Activated CD8-positive, alpha-beta memory T cell treated with anti-CD3 and anti-CD28 coated beads, Interleukin-2, amount 50 U/mL, for 4 hours (primary cell): ENCODE measurements at regions not wholly inside any gene's neighbourhood (a gene's known extent, or its start where the extent isn't known, plus 50 kb on each side); places are given as distances from the start of the nearest gene placed in this dataset.

Source experiments
- DNase-seq: peaks from one replicate; pipeline ENCODE4 v3.0.0-alpha.2; 2020

DNA sequence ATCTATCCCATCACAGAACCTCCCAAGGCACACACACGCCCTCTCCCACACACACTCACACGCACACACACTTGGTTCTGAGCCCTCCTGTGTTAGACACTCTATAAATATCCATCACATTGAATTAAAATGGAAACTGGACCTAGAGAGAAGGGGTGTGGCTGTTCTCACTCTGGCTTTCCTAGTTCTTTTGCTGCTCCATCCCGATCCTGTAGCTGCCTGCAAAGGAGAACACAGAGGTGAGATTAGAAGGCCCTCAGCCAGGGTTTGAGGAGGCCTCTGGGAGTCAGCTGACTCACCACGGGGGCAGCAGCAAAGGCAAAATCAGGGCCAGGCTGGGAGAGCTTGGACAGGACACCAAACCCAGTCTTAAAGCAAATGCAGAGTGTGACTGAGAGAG is 192.3 kb upstream of the CADM1 start:
- no peak for DNase-seq

DNA sequence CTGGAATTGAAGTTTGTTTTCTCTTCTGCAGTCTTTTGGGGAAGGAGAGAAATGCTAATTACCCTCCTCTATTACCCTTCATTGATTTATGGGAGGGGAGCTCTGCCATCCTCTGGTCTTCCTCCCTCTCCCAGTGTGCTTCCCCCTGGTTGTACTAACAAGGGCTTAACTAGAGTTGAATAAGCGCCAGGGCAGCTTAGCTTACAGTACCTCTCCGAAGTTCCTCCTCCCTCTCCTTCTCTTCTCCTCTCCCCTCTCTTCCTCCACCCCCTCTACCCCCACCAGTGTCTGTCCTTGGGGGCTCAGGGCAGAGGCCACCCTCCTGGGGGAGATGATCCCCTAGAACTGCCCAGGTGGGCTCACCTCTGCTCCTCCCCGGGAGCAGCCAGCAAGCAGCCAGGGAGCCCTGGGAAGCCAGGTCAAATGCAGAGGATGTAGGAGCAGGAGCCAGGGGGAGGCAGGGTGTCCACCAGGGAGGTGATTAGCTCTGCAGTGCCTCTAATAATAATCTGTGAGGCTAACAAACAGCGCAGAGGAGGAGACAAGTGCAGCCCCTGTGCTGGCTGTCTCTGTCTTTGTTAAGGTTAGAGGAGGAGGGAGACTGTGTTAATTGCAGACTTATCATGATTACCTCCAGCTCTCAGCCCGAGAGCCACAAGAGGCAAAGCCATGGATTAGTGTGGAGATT is 191.6 kb upstream of the CADM1 start:
- DNase-seq = no peak

DNA sequence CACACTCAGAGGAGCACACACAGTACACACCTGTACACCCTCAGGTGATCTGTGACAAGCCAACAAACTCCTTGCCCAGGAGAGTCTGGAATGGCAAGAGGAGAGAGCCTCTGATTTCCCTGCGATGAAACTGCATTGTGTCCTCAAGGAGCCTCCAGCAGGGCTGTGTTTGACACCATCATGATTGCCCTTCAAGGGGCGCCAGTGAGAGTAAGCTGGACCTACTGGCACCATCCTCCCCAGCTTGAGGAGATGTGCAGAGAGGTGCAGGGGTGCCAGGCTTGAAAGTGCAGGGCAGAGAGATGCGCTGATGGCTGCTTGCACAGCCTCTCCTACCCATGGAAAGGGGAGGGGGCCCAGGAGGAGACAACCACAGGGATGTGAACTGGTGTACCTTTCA is 188.8 kb upstream of the CADM1 start:
- DNase-seq = no peak

DNA sequence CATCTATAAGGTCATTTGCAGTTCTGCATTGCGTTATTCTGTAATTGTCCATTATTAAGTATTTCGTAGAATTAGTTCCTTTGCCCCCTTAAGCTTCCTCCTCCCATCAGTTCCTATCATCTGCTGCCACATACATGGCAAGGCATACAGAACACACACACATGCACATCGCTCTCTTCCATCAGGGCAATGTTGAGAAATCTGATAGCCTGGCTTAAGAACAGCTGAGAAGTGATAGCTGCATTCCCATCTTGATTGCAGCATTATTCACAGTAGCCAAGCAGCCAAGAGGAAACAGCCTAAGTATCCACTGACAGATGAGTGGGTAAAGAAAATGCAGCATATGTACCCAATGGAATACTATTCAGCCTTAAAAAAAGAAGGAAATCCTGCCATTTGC is 186.8 kb upstream of the CADM1 start:
- no peak for DNase-seq

DNA sequence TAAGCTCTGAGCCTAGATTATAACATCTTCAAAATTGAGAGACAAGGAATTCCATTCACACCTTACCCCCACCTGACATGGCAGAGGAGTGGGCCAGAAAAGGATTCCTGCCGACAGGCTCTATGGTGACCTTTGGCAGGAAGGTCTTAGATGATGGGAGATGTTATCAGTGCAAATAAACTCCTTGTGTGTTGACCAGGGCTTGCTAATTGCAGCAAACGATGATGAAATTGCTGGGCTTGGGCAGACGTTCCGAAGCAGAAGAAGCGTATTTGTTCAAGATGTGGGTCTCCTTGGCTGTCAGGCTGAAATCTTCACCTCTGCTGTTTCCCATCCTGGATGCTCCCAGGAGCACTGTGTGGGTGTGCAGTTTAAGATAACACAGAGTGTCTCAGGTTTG is 183.7 kb upstream of the CADM1 start:
- no peak for DNase-seq

DNA sequence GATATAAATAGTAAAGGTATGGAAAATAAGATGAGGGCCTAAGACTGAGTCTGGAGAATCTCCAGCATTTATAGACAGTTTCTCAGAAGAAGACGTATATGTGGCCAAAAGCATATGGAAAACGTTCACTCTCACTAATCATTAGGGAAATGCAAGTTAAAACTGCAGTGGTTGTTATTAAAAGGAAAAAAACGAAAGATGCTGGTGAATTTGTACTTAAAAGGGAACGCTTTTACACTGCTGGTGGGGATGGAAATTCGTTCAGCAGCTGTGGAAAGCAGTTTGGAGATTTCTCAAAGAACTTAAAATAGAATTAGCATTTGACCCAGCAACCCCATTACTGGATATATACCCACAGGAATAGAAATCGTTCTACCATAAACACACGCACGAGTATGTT is 180.5 kb upstream of the CADM1 start:
- DNase-seq = no peak

DNA sequence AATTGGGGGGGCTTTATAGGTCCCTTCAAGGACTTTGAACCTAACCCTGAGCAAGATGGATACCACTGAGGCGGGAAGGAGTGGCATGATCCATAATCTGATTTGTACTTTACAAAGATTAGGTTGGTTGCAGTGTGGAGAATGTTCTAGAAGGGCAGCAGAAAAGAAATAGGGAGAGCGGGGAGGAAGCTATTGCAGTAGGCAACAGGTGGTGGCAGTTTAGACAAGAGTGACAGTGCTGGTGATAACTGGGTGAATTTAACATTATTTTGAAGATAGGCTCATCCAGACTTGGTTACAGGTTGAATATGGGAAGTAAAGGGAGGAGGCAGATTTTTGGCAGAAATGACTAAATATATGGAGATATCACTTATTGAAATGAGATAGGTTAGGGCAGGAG is 179.9 kb upstream of the CADM1 start:
- DNase-seq = no peak

DNA sequence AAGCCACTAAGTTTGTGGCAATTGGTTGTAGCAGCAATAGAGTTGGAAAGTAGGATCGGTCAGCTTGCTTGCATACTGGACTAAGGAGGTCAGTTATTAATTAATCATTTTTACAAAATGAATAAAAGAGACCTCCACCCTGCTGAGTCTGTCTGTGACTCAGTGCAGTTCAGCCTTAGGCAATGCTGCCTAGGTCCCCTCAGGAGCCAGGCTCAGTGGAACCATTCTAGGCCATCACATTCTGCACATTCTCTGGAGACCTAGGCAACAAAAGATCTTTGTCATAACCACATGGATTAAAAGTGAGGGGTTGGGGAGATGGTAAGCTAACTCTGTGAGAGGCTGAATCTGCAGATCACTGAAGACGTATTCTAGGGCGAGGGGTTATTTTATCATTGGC is 178.7 kb upstream of the CADM1 start:
- no peak for DNase-seq

DNA sequence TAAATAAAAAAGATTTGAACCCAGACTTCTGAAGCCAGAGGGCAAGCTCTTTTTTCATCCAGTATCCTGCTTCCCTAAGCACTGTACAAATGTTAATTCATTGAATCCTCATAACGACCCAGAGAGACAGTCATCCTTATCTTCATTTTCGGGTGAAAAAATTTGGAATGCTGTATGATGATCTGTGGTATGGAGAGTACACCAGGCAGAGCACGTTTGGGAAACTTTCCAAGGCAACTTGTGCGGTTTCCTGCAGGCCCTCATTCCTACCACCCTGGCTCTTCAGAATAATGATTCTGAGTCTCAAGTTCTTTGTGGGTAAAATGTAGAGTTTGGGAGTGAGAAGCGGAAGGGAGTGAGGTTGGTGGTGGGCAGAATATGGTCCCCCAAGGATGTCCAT is 177.9 kb upstream of the CADM1 start:
- DNase-seq = no peak

DNA sequence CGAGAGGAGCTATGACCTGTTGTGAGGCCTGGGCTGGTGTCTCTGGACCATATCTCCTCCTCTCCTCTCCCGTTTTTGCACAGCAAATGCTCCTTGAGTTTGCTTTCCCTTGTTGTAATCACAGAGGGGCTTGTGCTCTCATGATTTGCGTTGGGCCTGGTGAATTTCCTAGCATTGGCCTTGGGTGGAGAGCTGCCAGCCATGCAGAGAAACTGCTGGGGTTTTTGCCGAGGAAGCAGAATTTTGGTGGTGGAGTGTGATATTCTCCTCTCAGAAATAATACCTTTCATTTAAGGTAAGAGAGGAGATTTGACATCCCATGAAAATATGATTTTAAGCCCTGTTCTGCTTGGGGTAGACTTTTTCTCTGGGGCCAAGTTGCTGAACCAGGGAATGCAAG is 175.7 kb upstream of the CADM1 start:
- no peak for DNase-seq

DNA sequence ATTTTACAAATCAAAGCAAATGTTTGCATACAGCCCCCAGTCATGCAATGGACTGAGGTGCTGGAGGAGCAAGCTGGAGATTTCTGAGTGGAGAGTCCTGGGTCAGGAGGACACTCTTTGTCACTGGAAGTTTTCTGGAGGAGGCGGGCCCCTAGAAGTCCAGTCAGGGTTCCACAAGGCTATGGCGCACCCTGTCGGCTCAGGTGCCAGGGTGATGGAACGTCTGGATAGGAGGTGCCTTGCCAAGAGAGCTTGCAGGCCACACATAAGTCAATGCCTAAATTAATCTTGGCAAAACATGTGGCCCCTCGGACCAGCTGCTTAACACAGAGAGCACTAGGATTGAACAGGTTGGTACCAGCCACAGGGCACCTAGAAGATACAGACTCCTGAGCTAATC is 174.7 kb upstream of the CADM1 start:
- DNase-seq = no peak

DNA sequence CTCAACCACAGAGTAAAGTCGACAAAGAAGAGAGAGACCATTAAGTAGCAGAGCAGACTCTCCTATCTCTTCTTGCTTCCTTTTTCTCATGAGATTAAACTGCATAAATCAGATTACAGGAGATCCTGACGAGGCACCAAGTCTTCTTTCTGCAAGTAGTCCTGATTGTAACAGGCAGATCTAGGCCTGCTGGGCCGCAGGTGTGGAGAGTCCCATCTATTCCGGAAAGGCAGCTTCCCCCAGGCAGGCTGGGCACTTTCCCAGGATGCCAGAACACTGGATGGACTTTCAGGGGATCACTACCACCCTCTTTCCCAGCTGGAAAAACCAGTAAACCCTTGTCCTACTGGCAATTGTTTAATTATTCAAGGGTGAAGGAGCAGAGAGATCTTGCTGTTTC is 173.0 kb upstream of the CADM1 start:
- no peak for DNase-seq

DNA sequence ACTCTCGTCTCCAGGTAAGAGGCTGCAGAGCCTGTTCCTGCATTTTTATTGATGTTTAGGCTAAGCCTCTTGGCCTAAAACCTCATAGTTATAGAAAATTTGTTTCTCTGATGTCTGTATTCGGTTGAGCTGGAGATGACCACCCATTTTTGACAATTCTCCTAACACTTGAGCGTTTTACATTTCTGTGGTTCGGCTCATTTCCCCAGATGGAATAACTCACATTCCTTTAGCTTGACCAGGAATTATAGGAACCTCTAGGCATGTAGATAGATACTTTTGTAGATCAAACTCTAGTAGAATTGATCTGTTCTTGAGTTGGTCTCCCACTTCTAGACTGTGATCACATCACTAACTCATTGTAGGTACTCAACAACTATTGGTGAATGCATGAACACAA is 172.6 kb upstream of the CADM1 start:
- no peak for DNase-seq

DNA sequence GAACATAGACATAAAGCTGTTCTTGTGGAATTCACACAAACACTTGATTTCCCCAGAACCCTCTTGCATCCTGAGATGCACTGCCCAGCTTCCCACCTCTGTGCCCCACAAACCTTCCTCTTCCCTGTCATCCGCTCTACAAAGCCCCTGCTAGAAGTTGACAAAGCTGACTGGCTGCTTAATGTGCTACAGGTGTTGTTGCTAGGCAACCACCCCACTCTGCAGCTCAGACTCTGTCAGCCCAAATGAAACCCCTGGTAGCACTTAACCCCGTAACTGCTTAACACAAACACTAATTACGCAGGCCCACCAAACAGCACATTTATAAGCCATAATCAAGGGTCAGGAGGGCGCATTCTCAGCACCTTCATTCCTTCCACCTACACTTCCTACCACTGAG is 172.0 kb upstream of the CADM1 start:
- no peak for DNase-seq

DNA sequence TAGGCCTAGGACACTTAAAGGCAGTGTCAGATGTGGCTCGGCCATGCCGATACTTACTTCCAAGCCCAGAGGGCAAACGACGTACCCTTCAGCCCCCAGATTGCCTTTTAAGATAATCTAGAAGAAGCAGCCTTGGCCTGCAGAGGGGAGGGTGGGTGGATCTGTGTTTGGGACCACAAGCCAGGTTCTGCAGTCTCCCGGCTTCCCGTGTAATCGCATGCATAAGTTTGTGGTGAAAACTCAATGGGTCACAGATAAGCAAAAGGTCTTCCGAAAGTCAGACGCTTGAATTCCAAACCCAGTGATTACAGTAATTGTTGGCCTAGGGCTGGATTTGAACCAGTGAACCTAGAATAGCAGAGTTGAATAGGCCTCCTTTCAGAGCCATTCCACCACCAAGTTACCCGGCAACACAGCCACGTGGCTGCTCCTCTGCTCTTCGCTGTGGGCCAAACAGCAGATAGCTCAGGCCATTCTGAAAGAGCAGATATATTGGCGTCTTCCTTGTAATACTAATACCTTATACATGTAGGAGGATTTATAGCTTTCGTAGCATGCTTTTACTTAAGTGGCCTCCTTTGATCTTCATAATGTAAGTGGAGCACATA is 170.8 kb upstream of the CADM1 start:
- DNase-seq = no peak

DNA sequence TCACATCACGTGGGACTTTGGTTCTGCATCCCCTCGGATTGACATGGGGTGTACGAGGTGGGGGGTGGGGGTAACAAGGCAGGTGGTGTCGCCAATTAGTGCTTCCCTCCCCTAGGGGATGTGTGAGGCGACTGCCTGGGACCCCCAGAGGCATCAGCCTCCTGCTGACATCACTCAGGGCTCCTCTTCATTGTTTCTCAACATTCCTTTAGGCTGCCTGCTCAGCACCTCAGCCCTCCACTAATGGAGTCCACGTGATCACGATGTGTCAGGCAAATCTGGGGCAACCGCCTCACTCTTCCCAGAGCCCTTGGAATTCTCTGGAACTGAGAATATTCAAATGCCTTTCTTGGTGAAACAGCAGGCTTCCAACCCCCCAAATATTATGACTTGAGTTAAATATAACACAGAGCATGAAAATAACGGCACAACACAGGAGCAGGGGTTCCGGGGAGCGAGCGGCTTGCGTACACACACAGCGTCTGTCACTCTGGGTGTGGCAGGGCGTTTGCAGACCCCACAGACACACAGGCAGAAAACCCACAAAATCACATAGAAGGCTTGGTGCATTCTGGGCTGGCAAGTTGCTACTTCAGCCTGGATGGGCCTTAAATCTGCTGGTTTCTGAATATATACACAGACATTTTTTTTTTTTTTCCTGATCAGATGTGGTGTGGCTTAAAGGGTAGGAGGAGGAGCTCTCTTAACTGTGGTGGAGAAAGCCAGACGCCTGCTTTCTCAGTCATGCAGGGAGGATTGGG is 170.1 kb upstream of the CADM1 start:
- DNase-seq = no peak

DNA sequence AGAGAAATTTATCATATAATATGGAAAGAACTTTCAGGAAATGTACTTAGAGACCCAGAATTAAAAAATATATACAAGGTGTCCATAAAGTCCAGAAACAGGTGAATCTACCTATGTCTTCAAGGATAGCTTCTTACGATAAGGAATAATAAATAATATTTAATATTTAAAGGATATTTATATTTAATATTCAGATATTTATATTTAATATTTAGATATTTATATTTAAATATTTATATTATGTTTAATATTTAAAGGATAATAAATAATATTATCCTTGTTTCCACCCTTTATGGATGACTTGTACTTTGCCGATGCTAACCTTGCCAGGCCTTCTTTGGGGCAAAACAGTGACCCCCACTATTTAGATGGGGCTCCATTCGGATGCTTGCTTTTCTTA is 169.5 kb upstream of the CADM1 start:
- DNase-seq = no peak

DNA sequence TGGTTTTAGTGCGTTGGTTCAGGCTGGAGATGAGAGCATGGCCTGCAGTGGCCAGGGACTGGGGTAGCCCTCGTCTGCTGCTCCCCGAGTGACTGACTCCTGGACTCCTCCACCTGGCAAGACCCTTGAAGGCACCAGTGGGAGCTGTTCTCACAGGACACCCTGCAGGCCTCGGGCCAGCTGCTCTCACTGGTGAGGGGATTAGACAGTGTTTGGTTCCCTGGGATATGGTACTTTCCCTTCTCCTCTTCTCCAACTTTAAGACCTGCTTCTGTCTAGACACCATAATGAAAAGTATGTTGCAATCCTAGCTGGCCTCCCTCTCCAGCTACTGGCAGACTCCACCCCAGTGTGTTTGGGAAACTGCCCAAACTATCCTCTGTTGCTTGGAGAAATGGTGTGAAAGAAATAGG is 168.8 kb upstream of the CADM1 start:
- DNase-seq = no peak

DNA sequence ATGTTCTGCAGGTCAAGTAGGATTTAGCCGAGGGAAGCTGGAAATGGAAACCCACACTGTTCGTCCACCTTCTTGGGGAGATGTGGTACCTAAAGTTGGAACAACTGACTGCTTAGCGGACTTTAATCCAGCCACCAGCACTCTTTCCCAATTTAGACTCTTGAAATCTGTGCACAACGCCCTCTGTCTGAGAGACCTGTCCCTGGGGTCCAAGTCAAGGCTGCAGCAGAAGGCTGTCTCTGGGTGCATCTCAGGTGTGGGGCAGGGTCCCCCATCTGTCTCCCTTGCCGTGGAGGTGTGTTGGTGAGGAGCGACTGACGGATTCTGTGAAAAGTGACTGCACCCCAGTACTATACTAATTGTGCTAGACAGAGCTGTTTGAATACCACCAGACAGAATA is 168.2 kb upstream of the CADM1 start:
- no peak for DNase-seq

DNA sequence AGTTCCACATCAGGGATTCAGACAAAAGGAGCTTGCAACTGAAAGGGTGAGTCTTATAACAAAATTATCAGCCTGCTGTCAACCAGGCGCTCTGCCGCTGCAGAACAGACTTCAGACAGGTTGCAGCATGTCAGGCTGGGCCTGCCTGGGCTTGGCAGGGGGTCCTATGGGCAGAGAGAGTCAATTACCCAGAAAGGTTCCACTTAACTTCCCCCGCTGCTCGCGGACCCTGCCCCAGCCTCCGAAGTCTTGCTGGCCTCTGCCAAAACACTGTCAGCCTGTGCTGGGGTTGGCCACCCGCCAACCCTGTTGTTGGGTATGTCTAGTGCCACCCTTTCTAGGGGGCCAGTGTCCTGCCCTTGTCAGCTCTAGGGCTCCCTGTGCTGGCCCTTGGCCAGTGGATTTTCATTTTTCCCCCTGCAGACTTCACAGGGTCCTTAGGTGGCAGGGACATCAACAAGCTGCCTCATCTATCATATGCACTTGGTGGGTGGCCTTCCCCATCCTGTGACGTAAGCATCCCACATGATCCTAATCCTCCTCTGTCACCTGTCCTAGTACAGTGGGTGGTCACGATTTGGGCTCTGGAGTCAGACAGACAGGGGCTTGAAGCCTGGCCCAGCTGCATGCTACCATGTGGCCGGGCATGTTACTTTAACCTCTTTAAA is 166.5 kb upstream of the CADM1 start:
- DNase-seq = no peak

DNA sequence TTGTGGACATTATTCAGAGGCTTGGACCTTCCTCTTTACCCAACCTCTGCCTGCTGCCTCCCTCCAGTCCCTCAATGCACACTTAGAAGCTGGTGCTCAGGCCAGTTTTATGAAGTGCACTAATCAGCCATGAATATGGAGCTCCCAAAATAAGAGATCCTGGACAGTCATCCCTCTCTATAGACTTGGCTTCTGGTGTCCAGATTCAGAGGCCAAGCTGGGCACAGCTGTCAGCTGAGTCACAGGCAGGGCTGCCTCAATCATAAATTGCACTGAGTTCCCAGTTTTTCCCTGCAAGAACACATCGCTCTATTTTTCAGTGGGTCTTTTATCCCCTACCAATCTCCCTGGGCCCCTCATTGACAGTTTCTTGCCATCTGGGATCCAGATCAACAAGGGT is 161.7 kb upstream of the CADM1 start:
- DNase-seq = no peak

DNA sequence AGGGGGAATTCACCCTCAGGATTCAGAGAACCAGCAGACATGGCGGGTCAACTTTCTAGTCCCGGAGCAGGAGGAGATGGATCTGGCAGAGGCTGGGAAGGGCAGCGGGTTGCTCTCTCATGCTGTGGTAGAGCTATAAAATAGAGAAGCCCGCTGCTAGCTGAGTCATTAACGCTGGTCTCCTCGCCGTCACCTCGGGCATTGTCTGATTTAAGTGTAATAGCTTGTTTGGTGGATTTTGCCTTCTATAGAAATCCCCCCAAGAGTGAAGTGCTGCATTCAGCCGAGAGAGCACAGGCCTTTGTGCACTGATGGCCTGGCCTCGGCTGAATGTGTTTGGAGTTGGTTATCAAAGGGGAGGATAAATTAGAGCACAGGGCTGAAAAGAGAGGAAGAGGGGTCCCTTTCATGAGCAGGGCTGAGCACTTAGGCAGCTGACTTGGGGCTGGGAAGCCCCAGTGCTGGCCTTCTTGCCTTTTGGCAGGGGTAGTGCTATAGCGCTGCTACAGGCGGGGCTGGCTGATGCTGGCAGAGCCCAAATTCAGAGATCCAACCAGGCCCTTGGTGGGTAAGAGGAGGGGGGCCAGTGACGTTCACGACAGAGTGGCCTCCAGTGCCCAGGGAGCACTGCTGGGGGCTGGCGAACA is 161.1 kb upstream of the CADM1 start:
- no peak for DNase-seq

DNA sequence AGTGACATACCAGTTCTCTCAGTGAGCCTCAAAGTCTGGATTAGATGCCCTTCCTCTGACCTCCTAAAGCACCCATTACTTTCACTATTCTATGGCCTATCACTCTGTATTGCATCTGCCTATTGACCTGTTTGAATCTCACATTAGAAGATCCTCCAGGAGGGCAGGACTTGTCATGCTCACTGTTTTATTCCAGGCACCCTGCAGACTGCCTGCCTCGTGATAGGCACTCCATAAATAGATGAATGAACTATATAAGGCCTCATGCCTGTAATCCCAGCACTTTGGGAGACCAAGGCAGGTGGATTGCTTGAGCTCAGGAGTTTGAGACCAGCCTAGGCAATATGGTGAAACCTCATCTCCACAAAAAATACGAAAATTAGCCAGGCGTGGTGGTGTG is 160.1 kb upstream of the CADM1 start:
- DNase-seq = no peak

DNA sequence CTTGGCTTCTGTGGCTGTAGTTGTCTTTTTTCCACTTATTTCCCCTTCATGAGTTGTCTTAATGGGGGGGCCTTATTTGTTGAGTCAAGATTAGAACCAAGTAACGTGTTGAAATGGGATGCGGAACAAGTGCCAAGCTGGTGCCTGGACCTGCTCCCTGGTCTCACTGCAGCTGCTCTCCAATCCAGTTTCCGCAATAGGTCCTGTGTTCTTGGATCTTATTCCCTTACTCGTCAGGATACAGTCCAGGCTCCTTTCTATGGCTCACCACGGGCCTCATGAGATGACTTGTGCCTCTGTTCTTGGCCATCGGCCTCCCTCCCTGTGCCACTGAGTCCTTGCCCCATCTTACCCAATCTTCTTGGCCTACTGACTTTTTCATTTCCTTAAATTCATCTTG is 159.6 kb upstream of the CADM1 start:
- DNase-seq = no peak
